ENCODE measurements at regions not wholly inside any gene's neighbourhood (a gene's known extent, or its start where the extent isn't known, plus 50 kb on each side); places are given as distances from the start of the nearest gene placed in this dataset.

DNA sequence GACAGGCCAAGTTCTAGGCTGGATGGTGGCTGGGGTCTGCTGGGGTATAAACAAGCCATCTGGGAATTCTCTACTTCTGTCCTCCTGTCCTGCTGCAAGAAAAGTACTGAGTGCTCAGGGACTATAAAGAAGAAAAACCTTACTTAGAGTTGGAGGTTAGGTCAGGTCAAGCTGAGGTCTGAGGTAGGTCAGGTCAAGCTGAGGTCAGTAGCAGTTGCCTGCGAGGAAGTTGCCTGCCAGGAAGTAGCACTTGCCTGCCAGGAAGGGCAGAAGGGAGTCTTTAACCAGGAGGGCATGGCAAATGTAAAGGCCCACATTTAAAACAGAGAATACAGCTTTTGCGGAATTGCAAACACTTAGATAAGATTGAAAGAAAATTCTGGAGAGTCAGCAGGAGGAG, 51.3 kb upstream of the PRLR start:
- H3K36me3 Mint-ChIP-seq (ENCODE audit: low read depth), result no peaks in the 10 kb centered on the region
- H3K4me3 Mint-ChIP-seq, result no peak overlapping the region
- H3K27ac Mint-ChIP-seq, result no peak overlapping the region
- TF ChIP-seq, protein P1, sequence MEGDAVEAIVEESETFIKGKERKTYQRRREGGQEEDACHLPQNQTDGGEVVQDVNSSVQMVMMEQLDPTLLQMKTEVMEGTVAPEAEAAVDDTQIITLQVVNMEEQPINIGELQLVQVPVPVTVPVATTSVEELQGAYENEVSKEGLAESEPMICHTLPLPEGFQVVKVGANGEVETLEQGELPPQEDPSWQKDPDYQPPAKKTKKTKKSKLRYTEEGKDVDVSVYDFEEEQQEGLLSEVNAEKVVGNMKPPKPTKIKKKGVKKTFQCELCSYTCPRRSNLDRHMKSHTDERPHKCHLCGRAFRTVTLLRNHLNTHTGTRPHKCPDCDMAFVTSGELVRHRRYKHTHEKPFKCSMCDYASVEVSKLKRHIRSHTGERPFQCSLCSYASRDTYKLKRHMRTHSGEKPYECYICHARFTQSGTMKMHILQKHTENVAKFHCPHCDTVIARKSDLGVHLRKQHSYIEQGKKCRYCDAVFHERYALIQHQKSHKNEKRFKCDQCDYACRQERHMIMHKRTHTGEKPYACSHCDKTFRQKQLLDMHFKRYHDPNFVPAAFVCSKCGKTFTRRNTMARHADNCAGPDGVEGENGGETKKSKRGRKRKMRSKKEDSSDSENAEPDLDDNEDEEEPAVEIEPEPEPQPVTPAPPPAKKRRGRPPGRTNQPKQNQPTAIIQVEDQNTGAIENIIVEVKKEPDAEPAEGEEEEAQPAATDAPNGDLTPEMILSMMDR (IDR thresholded peaks at IDR 0.05), result no peak
- no peaks in the 10 kb centered on the region for H3K9me3 Mint-ChIP-seq
- no peak for DNase-seq
- no peaks in the 10 kb centered on the region; the same call in 1 of the 2 replicates for H3K4me1 Mint-ChIP-seq (ENCODE audit: low read depth)
- peaks cover 6% of the 10 kb centered on the region for H3K27me3 Mint-ChIP-seq (ENCODE audit: insufficient read depth)

Measured in HFFc6 (cell line).